ENCODE measurements at regions not wholly inside any gene's neighbourhood (a gene's known extent, or its start where the extent isn't known, plus 50 kb on each side); places are given as distances from the start of the nearest gene placed in this dataset.

GRCh38 chr2:22893761-22894517 is 491.0 kb upstream of the KLHL29 start:
- no peak for FAIRE-seq
- whole genome bisulfite sequencing (ENCODE audit: low lambda C conversion rate): 42% methylated on average over 13 of the region's 13 CpGs

More at GRCh38 chr2:22893761-22894517, 491.0 kb upstream of the KLHL29 start:
- Histone ChIP-seq H3K36me3 (replicated peaks in 1 of 2; ENCODE audit: control insufficient read depth in 1 of 2, insufficient read depth in 2 of 2, low read length in 2 of 2) (no peaks in the 10 kb centered on the region), H3K9ac (ENCODE audit: insufficient read depth, low read depth, low read length) (no peak overlapping the region), H3K9me3 (ENCODE audit: low read length) (0 out of 2 replicates have a peak, but pooled peaks cover 6% of the 10 kb centered on the region), H3K27ac (ENCODE audit: extremely low read length, insufficient read depth, low read length) (no peak overlapping the region), H3K27me3 (ENCODE audit: control insufficient read depth in 1 of 2, insufficient read depth in 2 of 2, low read length in 2 of 2) (no peaks in the 10 kb centered on the region), H3K4me2 (ENCODE audit: low read depth, low read length) (no peak overlapping the region), H2AFZ (ENCODE audit: low read length) (no peak overlapping the region), H4K20me1 (ENCODE audit: insufficient read depth, low read length) (no peaks in the 10 kb centered on the region), H3K4me1 (ENCODE audit: insufficient read depth, low read length) (no peaks in the 10 kb centered on the region), H3K4me3 (replicated peaks in 1 of 3; ENCODE audit: insufficient read depth in 1 of 3, low read depth in 2 of 3, low read length in 3 of 3) (no peak overlapping the region), H3K79me2 (ENCODE audit: insufficient read depth, low read length) (no peaks in the 10 kb centered on the region)
- TF ChIP-seq ZFYVE20 (CRISPR knock-in tag; IDR thresholded peaks at IDR 0.05; ENCODE audit: borderline replicate concordance, low read depth) (no peak), ZNF484 (CRISPR knock-in tag; IDR thresholded peaks at IDR 0.05; ENCODE audit: borderline replicate concordance, low read depth) (no peak), NFIB (CRISPR knock-in tag; IDR thresholded peaks at IDR 0.05; ENCODE audit: borderline replicate concordance) (no peak), HNRNPH1 (optimal IDR thresholded peaks at IDR 0.05; ENCODE audit: low read depth, low read length) (no peak), ZNF766 (CRISPR knock-in tag; IDR thresholded peaks at IDR 0.05; ENCODE audit: borderline replicate concordance) (no peak), CBX2 (IDR thresholded peaks at IDR 0.05; ENCODE audit: low read depth, low read length) (no peak), CBX2 (CRISPR knock-in tag; IDR thresholded peaks at IDR 0.05; ENCODE audit: low read depth) (no peak), ZHX2 (IDR thresholded peaks at IDR 0.05; ENCODE audit: low read depth) (no peak), ZHX2 (CRISPR knock-in tag; IDR thresholded peaks at IDR 0.05; ENCODE audit: borderline replicate concordance) (no peak), KDM6A (CRISPR knock-in tag; IDR thresholded peaks at IDR 0.05; ENCODE audit: low read depth) (no peak), NFYC (CRISPR knock-in tag; IDR thresholded peaks at IDR 0.05) (no peak)
- DNase-seq (ENCODE audit: low spot score) (no peak), ATAC-seq (no peak)
- CTCF ChIA-PET (ENCODE audit: low intra/inter-chr PET ratio, low total read pairs): no interaction called here
- no TSS peak for BruUV-seq (replicated peaks)
- intact Hi-C loops (cut with micrococcal nuclease; ENCODE audit: unreplicated experiment) (no loop called here), in situ Hi-C loops (cut with HindIII; ENCODE audit: extremely low pct_ligation_motif_present, low pct_unique_long_range_greater_than_20kb) (no loop called here)
- POLR2A ChIA-PET: no interaction called here

Data from HepG2 (cell line).